Stimulated activated CD8-positive, alpha-beta memory T cell treated with anti-CD3 and anti-CD28 coated beads, Interleukin-15, amount 100 ng/mL, for 48 hours (primary cell): ENCODE measurements at regions not wholly inside any gene's neighbourhood (a gene's known extent, or its start where the extent isn't known, plus 50 kb on each side); places are given as distances from the start of the nearest gene placed in this dataset.
"Not testable (repeated sequence)": the region's sequence is repeated elsewhere in the genome, so short reads cannot be mapped to it uniquely, and the experiment has no call there.

ENCODE experiments used
- DNase-seq, 2 donors: peaks; one replicate each; pipeline ENCODE4 v3.0.0-alpha.2; 2020; ENCODE audit warnings: low read depth in 2 of 2

DNA sequence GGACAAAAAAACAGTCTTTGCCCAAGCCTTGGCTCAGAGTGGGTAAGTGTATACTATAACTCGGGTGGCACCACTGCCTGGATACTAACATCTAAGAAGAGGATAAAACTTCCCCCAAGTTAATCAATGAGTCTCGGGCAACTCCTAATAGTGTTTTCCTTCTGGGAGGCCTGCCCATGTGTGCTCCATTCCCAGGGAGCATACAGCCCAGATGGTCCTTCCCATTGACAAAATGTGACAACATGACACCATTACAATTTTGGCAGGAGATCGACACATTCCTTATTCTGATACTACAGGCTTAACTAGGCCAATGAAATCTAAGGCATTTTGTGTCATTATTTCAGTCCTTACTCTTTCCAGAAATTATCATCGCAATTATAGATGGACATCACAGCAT, 52.7 kb upstream of the CRIM1 start:
- DNase-seq = no peak

DNA sequence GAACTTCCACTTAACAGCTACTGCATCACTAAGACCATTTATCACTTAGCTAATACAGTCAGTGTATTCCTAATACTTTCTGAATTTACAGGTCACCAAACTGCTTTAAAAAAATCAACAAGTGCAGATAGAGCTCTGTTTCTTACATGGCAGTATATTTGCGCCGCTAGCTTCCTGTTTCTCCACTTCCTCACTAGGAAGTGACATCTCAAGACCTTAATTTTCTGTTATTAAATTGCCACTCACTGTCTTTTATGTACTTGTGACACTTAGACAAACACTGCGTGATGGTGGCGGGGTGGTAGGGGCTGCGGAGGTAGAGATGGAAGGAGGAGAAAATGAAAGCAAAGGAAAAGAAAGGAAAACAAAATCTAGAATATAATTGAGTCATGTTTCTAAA, 53.7 kb upstream of the CRIM1 start:
- no peak for DNase-seq

DNA sequence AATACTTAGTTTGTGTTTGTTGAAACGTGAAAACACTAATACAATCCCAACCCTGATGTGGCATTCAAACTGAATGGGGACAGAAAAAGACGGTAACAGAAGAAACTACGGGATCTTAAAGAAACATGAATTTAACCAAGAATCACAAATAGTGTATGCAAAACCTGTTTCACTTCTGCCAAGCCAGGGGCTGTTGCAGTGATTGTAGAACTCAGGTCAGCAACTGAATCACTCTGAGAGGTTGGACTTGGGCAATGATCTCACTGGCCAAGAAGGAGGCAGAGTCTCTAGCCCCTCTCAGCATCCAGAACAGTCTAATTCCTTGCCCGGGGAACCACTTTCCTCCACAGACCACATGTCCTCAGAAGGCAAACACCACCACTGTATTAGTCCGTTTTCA, 54.9 kb upstream of the CRIM1 start:
- DNase-seq = no peak

DNA sequence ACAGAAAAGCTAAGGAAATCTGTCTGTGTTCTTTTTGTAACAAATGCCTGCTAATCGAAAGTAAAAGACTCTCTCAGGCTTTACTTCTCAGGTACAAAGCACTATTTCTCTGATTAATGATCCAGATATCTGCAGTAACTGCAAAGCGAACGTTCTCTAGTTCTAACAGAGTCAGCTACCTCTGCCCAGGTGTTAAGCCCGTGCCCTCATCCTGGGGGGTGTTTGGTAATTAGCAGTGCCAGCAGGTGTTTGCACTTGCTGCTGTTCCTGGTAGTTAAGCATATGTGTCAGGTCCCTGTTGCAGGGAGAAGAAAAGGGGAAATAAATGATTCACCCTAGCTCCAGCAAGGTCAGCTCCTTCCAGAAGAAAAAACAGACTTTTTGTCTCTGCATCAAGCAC, 58.8 kb upstream of the CRIM1 start:
- no peak for DNase-seq

DNA sequence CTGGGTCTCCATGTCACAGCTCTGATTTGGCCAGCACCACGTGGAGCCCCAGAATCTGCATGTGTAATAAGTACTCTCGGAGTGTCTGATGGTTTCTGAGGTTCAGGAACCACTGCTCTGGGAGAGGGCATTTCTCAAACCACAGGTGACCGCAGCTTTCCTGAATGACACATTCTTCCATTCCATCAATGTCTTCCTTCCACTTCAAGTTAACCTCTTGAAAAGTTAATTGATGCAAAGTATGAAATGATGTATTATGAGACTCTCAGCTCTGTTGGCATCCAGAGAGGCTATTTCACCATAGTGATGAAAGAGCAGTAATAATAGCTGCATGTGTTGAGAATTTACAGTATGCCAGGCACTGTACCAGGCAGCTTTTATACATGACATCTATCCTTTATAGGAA, 61.3 kb upstream of the CRIM1 start:
- peak; percentile 4 to 25 for DNase-seq

DNA sequence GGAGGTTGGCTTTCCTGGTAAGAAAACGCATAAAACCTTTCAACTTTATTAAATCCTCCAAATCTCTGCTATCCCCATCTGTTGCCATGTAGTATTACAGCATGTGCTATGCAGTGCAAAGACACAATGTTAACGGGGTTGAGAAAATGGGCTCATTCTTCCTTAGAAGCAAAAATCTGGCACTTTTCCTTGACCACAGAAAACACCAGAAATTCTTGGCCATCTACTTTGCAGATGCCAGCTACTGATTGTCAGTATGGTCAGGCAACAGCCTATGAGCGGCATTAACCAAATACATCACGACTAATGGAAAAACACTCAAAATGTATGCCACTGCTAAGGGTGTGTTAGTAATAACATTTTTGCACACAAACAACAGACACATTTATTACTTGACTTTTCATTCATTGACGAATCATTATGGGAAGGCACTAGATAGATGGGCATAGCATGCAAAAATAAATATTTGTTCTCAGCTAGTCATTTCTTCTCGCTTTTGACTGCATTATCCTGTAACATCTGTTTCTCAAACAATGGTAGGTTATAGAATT, 65.2 kb upstream of the CRIM1 start:
- no peak for DNase-seq

DNA sequence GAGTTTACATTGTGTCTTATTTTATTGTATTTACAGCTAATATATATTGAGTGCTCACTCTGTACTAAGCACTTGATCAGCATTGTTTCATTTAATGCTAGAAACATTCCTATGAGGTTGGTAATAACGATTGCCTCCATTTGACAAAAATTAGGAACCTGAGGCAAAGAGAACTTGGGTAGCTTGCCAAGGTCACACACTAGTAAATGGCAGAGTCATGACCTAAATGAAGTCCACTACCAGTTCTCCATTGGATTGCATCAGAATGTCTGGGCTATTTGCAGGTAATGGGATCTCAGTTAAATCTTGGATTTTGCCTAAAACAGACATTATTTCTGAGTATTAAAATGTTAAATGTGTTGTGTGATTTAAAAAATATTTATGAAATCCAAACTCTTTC, 65.8 kb upstream of the CRIM1 start:
- DNase-seq = no peak

DNA sequence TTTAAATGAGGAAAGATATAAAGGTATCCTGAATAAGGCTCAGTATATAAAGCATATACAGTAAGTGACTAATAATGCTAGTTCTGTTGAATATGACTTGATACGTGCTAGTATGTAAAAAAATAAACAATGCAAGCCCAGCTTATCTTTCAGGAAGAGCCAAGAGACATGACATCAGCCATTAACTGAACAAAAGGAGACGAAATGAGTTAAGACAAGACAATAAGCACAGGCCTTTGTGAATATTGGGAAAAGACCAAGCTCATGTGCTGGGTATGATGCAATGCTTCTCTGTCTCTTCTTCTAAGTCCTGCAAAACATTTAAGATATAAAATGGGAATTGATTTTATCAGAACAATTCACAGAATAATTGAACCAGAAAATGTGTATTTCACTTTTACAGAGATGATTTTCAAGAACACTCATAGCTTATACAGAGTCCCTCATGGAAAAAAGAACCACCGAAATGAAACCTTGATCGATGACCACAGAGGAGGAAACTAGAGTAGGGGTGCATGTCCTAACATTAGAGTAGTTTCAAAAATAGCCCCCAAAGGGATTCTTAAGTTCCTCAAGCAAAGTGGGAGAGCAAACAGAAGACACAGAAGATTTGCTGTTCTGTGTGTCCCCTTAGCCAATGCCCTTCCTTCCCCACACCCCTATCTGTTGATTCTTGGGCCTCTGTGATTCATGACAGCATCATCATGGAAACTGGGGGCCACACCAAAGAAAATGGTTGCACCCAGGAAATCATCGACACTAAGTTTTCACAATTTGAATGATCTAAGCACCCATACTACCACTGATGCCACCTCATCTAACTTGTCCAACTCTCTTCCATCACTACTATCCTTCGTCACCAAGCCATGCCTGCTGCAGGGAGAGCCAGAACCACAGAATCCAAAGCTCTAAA, 68.0 kb upstream of the CRIM1 start:
- DNase-seq = peak; percentile 27 to 37

DNA sequence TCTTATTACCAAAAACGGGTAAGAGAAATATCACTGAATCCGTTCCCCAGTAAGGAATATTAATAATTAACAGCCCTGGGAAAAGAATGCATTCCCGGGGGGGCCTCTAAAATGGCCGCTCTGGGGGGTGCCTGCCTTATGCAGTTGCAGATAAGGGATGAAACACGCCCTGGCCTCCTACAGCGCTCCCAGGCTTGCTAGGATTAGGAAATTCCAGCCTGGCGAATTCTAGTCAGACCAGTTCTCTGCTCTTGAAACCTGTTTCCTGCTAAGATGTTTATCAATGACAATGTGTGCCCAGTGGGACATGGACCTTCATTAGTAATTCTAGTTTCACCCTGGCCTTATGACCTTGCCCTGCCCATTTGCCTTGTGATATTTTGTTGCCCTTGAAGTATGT, 76.1 kb upstream of the CRIM1 start:
- DNase-seq = not testable (repeated sequence)

DNA sequence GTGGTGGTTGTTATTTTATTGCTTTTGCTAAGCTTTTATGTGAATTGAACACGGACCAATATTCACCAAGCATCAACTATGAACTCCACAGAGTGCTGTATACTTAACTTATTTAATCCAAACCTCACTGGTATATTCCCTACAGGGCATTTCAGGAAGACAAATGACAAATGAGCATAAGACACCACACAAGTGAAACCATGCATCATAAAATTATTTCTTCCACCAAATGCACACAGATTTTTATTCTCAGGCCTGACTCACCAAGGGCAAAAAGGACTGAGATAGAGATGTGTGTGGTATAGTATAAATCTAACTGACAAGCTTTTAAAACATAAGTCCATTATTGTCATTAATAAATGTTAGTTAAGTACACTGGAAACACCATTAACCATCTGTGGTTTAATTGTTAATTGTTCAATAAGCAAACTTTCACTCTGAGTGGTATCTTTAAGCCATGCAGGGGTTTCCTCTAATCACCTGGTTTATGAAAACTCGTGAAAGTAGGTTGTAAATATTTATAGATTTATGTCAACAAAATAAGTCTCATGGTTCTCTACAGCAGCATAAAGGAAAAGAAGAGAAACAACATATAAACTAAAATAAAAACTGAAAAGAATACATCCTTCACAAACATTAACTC, 77.6 kb upstream of the CRIM1 start:
- DNase-seq = no peak

DNA sequence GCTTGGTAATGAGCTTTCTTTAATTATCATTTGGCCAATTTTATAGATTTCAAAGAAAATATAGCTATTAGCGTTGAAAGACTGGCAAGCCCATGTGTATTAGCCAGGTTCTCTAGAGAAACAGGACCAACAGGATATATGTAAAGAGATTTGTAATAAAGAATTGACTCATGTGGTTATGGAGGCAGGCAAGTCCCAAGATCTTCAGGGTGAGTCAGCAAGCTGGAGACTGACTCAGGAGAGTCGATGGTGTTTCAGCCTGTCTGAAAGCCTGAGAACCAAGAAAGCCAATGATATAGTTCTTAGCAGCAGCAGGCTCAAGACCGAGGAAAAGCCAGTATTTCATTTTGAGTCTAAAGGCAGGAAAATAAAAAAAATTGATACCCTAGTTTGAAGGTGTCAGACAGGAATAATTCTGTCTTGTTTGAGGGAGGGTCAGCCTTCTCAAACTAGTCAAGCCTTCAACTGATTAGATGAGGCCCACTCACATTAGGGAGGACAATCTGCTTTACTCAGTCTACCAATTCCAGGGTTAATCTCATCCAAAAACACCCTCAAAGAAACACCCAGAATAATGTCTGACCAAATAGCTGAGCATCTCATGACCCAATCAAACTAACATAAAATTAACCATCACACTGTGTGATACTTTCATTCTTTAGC, 78.3 kb upstream of the CRIM1 start:
- DNase-seq = peak in 1 of 2 donors; percentile 30

DNA sequence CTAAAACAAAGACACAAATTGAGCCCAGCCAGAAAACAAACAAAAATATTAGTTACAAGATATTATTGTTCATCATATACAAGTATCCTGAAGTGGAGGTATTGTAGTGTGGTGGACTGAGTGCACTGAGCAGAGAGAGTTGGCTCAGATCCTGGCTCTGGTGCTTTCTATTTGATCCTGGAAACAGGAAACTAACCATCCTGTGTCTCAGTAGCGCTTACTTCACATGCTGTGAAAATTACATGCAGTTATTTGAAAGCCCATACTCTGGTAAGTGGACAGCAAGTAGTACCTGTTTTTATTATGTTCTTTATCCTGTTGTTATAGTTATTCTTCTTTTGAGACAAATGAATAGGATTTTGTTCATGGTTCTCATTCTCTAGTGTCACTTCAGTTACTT, 84.3 kb upstream of the CRIM1 start:
- DNase-seq = no peak

DNA sequence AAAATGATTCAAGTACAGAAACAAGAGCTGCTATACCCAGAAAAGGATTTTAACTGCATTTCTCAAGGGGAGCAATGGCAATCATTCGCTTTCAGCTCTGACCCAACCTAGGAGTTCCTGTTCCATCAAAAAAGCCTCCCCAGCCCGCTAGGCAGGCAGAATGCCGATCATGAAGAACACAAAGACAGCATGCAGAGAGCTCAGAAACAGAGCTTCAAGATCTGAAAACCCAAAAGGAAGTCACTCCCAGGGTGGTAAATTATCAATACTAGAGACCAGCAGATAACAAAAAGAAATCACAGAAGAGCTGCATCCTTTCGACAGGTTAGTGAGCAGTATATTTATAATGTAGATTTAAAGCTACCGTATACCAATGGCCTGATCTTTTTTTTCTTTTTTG, 84.8 kb upstream of the CRIM1 start:
- no peak for DNase-seq

DNA sequence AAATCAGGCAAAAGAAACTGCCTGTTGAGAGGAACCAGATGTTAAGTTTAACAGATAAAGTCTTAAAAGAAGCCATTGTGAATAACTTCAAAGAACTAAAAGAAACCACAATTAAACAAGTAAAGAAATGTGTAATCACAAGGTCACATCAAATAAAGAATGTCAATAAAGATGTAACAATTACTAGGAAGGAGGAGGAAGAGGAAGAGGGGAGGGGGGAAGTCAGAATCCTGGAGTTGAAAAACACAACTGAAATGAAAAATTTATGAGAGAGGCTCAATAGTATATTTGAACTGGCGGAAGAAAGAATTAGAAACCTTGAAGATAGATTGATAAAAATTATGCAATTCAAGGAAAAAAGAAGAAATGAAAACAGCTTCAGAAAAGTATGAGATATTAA, 88.4 kb upstream of the CRIM1 start:
- DNase-seq = no peak

DNA sequence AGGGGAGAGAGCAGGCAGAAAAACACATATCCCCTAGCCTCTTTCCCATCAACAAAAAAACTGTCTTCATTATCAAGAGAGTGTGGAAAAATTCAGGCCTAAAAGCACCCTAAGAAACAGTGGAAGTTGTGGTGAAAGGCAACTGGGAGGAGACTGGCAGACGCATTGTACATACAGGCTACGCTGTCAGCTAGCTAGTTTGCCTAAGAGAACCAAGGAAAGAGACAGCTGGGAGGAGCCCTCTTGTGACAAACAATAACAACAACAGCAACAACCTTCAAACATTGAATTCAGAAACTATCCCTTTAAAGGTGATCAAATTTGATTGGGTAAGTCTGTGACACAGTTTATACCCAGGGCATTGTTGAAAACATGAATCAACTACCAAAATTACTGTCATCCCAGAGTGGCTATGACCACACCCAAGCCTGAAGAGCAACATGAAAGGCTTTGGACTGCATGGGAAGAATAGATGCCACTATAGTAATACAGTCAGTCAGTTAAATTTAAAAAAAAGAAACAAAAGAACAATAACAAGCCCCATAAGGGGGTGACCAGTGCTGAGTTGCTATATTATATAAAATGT, 88.9 kb upstream of the CRIM1 start:
- no peak for DNase-seq

DNA sequence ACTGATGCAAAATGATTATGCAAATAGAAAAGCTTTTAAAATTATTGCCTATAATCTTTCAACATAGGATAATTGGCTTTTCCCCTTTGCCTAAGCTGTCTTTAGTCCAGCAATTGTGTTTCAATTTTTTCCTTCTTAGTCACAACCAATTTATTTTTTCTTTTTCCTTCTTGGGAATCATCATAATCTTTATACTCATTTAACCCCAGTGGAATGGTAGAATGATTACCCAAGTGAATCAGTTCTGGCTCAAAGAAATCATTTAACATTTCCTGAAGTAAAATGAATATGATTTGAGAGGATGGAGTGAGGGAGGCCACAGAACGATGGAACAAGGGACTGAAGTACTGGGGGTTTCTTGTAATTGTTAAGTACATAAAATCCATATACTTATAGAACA, 93.0 kb upstream of the CRIM1 start:
- no peak for DNase-seq

DNA sequence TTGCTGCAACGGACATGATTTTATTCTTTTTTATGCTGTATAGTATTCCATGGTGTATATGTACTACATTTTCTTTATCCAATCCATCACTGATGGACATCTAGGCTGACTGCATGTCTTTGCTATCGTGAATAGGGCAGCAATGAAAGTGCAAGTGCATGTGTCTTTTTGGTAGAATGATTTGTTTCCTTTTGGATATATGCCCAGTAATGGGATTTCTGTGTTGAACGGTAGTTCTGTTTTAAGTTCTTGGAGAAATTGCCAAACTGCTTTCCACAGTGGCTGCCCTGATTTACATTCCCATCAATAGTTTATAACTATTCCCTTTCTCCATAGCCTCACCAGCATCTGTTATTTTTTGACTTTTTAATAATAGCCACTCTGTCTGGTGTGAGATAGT, 99.7 kb upstream of the CRIM1 start:
- DNase-seq = no peak

DNA sequence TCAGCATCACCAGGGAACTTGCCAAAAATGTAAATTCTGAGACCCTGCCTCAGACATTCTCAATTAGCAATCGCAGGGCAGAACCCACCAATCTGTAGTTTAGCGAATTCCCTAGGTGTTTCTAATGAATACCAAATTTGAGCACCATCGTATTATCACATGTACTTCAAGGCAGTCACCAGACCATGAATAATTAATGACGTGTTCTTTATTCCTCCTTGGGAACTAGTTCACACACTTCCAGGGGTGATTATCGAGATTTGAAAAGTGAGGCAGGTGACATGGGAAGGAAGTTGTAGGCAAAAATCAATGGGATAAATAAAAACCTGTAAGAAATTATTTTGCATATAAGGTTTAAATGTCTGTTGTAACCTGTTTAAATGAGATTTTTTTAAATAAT, 102.5 kb upstream of the CRIM1 start:
- DNase-seq = no peak

DNA sequence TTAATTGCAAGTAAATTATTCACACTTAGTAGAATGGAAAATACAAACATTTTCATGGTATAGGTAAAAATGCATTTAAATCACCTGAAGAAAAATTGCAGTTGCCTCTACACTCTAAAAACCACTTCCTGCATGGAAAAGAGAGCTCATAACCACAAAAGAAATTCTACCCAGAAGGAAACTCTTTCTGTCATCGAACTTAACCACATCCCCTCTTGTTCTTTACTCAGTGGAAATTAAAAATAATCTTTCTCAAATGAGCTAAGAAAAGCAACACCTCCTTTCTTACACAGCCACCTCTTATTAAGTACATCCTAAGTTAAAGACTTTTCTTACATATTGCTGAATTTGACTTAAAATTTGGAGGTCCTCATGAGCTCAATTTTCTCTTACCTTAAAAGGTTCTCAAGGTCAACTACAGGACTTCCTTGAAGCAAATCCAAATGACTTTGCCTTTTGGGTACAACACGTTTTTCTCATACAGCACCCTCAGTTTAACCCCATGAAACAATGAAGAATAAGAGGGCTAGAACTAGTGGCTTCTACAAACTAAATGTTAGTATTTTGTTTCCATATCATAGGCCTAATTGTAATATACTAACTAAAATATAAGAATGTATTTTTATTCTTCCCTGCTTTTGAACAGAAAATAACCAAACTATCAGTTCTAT, 109.1 kb upstream of the CRIM1 start:
- DNase-seq = no peak

DNA sequence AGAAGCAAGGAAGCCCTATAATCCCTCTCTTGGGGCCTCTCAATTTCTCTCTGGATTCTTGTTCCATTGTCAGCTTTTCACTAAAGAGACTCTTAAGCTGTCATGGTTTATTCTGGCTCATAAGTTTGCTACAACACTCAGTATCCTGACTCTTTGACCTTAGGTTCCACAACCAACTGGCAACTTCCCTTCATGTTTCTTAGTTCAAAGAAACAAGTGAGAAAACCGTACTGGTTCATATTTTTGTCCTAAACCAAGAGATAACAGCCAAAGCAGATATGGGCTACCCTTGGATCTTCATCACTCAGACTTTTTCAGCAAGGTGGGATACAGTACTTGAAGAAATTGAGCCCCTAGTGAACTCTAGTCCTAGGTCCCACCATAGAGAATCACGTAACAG, 109.9 kb upstream of the CRIM1 start:
- DNase-seq = no peak

DNA sequence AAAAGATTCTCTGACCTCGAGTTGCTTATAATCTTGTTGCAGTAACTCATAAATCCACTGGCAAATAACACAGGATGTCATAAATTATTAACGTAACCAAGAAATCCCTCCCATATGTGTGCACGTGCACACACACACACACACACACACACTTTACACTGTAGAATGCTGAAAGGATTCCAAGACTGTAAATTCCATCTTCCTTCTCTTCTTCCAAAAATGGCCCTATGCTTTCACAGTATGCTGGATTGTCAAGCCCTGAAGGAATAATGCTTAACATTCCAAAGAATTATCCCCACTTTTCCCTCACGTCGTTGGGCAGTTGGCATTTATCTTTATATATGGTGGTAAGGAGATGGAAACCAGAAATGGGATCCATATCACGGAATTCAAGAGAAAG, 117.5 kb upstream of the CRIM1 start:
- DNase-seq = no peak

DNA sequence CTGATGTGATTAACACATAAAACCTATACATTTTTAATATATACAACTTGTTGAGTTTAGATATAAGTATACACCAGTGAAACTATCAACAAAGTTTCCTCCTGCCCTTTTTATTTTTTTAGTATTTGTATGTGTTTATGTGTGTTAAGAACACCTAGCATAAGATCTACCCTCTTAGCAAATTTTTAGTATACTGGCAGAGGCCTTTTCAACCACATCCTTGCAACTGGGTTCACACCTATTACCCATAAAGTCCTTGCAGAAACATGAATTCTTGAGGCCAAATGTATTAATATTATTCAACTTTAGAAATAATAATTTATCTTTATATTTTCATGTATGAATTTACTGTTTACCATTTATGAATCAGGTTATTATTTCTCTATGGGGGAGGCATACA, 119.7 kb upstream of the CRIM1 start:
- no peak for DNase-seq
